Renal cortex interstitium (tissue), 11 donors: ENCODE measurements at regions not wholly inside any gene's neighbourhood (a gene's known extent, or its start where the extent isn't known, plus 50 kb on each side); places are given as distances from the start of the nearest gene placed in this dataset.

ENCODE experiments used
- DNase-seq, 11 donors: peaks; one replicate each; pipeline ENCODE4 v3.0.0-alpha.2; 2013; ENCODE audit warnings: low read depth in 9 of 11, low spot score in 4 of 11; ENCODE audit errors: extremely low read depth in 1 of 11

DNA sequence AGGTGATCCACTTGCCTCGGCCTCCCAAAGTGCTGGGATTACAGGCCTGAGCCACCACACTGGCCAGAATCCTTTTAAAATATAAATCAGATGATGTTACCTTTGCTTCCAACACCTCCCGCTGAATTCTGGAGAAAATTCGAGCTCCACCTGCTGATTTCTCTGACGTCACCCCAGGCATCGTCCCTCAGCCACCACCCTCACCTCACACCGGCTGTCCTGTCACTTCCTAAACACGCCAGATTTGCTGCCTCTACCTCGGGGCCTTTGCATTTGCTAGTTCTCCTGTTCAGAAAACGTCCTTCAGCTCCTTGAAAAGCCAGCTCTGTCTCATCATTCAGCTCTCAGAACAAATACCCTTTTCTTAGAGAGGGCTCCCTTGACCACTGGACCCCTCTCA is 57.9 kb downstream of the FBXO2 start:
- no peak for DNase-seq

DNA sequence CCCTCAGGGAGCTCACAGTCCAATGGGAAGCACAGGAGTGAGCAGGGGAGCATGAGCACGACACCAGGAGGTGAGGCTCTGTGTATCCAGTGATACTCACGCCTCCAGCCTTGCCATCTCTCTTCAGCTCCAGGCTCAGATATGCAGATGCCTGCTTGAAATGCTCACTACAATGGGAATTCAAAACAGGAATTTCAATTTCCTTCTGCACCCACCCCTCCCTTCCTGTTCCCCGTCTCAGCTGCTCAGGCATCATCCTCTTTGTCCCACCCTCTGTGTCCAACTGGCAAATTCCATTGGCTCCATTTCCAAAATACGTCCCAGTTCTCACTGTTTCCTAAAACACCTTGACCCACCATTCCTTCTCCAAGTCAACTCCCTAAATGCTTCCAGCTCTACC is 58.9 kb downstream of the FBXO2 start:
- DNase-seq: no peak

DNA sequence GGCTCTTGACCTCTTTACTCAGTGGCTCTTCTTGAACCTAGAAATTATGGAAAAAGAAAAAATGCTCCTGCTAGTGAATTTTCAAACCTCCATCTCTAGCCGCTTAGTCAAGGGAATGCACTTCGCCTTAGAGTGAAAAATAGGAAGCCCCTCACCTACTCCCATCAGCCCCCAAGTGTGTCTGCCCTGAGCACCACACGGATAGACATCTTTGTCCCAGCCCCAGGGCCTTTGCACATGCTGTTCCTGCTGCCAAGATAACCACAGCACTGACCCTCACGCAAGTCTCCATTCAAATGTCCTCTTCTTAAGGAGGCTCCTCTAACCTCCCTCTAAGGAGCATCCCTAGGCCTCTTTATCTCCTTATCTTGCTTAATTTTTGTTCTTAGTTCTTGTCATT is 59.6 kb downstream of the FBXO2 start:
- DNase-seq: no peak

DNA sequence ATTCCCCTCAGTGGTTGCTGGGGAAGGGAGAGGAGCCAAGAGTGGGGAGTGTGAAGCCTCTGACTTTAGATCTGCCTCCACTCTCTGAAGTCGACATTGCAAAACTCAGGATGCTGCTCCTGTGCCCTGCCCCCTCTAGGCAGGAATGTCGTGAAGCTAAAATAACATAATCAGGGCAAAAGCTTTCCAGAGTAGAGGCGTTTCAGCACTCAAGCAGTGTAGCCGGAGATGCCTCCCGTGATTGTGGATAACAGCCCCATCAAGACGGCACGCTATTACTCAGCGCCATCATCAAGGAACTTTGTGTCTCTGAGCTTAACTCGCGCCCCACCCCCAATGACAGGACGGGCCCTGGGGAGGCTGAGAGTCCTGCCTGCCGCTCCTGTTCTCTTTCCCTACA is 60.0 kb downstream of the FBXO2 start:
- DNase-seq: peak in 6 of 11 donors; percentile 4 to 25 (median 16)

DNA sequence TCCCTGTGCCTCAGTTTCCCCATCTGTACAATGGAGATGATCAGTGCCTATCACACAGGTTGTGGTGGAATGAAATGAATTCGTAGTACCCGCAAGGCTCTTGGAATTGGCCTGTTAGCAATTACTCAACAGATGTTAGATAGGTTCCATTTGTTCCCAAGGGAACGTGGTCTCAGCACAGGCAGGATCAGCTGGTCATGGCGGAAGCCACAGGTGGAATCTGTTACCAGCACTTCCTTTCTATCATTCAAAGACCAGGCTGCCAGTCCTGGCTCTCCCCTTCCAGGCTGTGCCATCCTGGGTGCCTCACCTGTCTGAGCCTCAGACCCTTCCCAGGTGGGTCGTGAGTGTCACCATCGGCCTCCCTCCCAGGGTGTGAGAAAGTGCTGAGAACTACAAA is 61.5 kb downstream of the FBXO2 start:
- DNase-seq: no peak

DNA sequence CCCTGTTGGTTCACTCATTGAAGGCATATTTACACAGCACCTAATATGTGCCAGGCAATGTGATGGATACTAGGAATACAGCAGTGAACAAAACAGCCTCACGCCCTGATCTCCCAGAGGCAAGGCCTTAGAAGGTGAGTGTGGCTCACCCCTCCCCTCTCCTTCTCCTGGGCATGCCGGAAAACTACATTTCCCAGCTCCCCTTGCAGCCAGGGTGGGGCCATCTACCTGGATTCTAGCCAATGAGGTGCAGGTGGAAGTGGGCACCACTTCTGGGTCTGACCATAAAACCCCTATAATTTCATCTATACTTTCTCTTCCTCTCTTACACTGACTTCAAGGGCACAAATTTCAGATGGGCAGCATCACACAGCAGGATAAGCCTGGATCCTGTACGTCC is 63.8 kb downstream of the FBXO2 start:
- no peak for DNase-seq
